NCI-H82 treated with DMSO at 0.1 percent for 48 hours (cell line): ENCODE measurements at regions not wholly inside any gene's neighbourhood (a gene's known extent, or its start where the extent isn't known, plus 50 kb on each side); places are given as distances from the start of the nearest gene placed in this dataset.

Experiments used
- DNase-seq: peaks from one replicate; lab custom pipeline; 2025; ENCODE audit not compliant: unreplicated experiment; lab: John Stamatoyannopoulos, UW

- no peak for DNase-seq
Observed at GRCh38 chr20:60813066-60813465, 439.0 kb upstream of the CDH4 start.

DNA sequence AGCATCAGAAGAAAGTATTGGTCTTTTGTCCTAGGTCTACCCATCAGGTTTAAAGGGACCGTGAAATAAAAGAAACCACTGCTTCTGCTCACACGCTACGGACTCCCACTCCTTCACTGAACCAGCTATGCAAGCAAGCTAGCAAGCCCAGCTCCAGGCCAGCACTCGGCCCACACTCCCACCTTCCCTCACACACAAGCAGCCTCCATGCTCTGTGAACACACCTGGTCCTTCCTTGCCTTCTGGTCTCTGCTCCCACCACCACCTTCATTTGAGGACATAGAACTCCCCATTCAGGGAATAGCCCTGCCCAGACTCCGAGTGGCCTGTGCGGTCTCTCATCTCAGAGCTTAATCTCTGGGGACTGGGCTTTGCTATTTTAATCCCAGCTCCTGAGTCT, 436.4 kb upstream of the CDH4 start:
- DNase-seq = no peak

DNA sequence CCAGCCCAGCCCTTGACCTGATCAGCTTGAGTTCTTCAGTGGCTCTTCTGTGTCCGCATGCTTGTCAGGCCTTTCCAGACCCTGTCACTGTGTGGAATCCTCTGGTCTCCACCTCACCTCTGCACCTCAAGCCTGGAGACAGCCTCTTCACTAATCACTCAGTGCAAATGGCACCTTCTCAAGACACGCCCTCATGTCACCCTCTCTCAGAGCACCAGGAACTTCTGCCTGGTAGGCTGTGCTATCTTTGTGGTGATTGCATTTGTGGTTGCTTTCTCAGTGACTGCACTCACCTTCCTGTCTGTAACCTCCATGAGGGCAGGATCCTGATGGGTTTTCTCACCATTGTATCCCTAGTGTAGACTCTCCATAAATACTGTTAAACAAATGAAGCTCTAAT, 435.2 kb upstream of the CDH4 start:
- DNase-seq = no peak

GRCh38 chr20:60817891-60818290, 434.2 kb upstream of the CDH4 start:
- DNase-seq = no peak

- DNase-seq = no peak
Observed at GRCh38 chr20:60819511-60819910, 432.6 kb upstream of the CDH4 start.

- DNase-seq = no peak
Observed at GRCh38 chr20:60820149-60820548, 431.9 kb upstream of the CDH4 start.

- no peak for DNase-seq
Observed at GRCh38 chr20:60820918-60821317, 431.1 kb upstream of the CDH4 start.

DNA sequence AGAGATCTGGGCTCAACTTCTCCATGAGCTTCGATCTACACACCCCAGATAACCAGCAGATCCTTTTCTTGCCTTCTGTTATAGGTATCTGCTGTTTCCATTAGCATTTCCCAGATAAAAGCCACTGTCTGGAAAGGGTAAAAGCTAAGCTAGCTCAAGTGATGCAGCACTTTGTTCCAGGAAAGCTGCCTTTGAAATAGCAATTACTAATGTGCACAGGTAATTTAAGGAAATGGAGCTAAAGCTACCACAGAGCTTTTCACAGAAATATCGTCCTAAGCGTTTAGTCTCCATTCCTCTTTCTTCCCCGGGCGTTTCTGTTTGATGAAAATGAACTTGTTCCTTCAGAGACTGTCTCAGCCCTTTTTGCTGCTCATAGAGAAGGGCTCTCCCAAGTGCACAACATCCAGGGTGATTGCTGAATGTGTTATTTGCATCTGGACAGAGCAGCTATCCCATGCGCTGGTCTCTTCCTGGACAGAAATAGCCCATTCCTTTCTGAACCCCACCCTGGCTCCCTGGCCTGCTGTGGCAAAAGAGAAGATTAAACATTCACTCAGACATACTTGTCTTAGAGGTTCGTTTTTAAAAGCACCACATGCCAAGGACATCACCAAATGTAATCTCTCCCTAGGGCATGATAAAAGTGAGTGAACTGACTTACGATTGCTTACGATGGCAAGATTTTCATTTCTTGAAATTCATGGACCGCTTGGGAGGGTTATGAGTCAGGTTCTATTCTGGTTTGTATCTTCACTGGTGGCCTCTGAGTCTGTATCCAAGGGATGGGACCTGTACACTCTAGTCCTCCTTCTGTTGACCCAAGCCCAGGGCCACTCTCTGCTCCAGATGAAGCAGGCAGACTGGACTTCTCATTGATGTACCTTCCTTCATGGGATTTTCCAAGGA, 429.1 kb upstream of the CDH4 start:
- DNase-seq = no peak

GRCh38 chr20:60835876-60836275, 416.2 kb upstream of the CDH4 start:
- no peak for DNase-seq

- no peak for DNase-seq
Observed at GRCh38 chr20:60837173-60837770, 414.8 kb upstream of the CDH4 start.

DNA sequence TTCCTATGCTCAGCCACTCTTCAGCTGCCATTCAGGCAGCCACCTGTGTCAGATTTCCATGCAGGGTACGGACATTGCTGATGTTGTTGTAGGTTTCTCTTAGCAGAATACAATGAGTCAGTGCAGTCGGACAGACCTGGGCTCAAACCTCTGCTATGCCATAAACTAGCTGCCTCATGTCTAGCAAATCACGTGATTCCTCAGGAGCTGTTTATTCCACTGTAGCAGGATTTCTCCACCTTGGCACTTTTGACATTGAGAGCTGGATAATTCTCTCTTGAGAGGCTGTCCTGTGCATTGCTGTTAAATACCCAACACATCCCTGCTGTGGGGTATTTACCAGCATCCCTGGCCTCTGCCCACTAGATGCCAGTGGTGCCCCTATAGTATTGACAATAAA, 413.8 kb upstream of the CDH4 start:
- DNase-seq = no peak

DNA sequence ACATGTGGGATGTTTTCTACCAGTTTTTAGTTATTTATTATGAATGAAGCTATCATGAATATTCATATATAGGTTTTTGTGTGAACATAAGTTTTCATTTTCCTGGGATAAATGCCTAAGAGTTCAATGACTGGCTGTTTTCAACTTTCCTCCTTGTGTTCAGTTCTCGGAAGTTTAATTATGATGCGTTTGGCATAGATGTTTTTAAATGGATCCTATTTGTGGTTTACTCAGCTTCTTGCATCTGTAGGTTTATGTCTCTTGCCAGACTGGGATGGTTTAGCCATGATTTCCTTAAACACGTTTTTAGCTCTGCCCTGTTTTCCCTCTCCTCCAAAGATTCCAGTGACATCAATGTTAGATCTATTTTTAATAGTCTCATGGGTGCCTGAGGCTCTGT, 411.1 kb upstream of the CDH4 start:
- DNase-seq = no peak

DNA sequence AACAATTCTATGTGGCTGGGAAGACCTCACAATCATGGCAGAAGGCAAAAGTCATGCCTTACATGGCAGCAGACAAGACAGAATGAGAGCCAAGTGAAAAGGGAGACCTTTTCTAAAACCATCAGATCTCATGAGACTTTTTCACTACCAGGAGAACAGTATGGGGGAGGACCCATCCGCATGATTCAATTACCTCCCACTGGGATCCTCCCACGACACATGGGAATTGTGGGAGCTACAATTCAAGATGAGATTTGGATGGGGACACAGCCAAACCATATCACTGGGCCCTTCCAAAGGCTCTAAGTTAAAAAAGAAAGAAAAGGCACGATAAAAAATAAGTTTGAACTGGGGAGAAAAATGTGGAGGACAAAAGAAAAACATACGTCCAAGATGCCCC, 406.9 kb upstream of the CDH4 start:
- DNase-seq = no peak

DNA sequence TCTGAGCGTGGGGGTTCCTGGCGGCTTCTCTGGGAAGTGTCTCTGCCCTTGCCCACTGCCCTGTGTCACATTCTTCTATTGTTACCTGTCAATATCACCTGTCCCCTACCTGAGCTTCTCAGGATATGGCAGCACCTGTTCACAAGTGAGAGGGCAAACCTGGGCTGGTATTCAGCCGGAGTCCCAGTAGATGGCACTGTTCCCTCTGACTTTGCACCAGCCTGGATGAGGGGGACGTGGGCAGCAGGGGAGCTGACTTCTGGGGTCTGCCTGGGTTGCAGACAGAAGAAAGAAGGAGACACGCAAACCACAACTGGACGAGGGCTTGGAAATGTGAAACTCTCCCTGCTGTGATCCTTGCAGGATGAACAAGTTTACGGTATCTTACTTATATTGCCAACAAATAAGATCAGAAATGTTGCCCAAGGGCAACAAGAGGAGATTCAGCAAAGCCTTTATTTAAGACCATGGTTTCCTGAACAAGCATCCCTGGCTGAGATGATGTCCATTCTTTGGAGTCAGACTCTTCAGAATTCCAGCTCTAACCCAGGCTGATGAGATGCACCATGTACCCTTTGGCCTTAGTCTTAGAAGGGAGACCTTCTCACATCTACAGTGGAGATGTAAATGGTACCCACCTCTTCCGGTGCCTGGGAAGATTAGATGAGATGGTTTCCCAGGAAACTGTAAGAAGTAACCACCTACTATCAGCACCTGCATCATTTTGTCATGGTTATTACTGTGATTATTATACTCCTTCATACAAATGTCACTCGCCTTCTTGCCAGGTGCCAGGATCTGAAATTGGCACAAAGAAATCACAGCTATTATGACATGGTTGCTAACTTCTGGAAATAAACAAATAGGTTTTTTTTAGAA, 400.0 kb upstream of the CDH4 start:
- DNase-seq = peak; percentile 1

DNA sequence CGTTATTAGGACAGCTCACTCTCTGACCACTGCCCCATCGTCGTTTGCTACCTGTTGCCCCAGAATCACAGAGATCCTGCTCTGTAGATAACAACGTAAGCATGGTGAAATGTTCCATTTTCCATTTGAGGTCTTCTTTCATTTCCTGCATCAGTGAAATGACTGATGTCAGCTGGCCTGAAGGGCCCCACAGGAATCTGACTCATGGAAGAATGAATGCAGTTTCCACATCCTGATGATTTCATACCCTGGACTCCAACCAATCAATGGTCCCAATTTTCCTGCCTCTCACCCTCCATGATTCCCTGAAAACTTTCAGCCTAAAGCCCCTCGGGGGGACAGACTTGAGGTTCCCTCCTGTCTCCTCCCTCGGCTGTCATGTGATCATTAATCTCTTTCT, 394.4 kb upstream of the CDH4 start:
- DNase-seq = no peak

GRCh38 chr20:60862601-60863000, 389.5 kb upstream of the CDH4 start:
- no peak for DNase-seq

- DNase-seq = no peak
Observed at GRCh38 chr20:60863548-60863947, 388.5 kb upstream of the CDH4 start.

- no peak for DNase-seq
Observed at GRCh38 chr20:60867589-60867988, 384.5 kb upstream of the CDH4 start.

- no peak for DNase-seq
Observed at GRCh38 chr20:60868316-60868891, 383.7 kb upstream of the CDH4 start.

- no peak for DNase-seq
Observed at GRCh38 chr20:60869087-60869486, 383.0 kb upstream of the CDH4 start.

DNA sequence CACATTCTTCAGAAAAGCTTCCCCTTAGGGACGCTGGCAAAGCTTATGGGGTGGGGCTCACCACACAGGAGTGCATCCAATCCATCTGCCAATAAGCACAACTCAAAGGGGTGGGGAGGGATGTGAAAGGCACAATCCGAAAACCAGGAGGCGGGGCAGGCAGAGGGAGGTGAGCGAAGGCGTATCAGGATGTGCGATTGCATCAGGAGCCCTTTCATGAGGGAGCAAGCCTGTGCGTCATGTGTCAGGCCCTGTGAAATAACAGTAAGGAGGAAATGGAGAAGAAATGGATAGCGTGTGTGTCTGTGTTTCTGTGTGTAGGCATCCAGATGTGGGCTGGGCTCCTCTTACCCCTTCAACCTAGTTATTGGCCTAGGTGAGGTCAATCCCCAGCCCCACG, 382.4 kb upstream of the CDH4 start:
- no peak for DNase-seq
